IMR-90 (cell line): ENCODE measurements at regions not wholly inside any gene's neighbourhood (a gene's known extent, or its start where the extent isn't known, plus 50 kb on each side); places are given as distances from the start of the nearest gene placed in this dataset.

Source experiments
- ATAC-seq: fragments of 200-7000 bp; cut with Tn5 transposase; 2 replicates; pipeline ENCODE4 v1.9.1; 2020; ENCODE audit warnings: low read depth, mild to moderate bottlenecking, moderate library complexity
- BruUV-seq: library from RNA; stranded (reverse); fragments of 400-500 nt; replicated peaks from 2 replicates; lab custom pipeline; 2021; lab: Mats Ljungman, UMichigan
- CTCF ChIA-PET: fragments of 300-600 bp; formaldehyde crosslinking; extraction: SDS; loops from one replicate; lab custom pipeline; 2021; ENCODE audit warnings: antibody characterized with exemption; lab: Yijun Ruan, JAX
- POLR2A ChIA-PET: fragments of 300-600 bp; sonication (Branson Sonifier 250); formaldehyde crosslinking; loops from one replicate; lab custom pipeline; 2022; ENCODE audit warnings: antibody characterized with exemption; ENCODE audit not compliant: unreplicated experiment; lab: Charles Lee
- DNase-seq: peaks from one replicate; pipeline ENCODE4 v3.0.0; 2013
- H2AFZ ChIP-seq: replicated peaks from 2 replicates; pipeline ENCODE3; 2013; ENCODE audit warnings: low read length, mild to moderate bottlenecking; ENCODE audit not compliant: poor library complexity
- H2AK5ac ChIP-seq: 2 replicates; pipeline ENCODE4 v1.6.1; 2013; ENCODE audit warnings: low read depth, low read length, inconsistent platforms
- H2AK9ac ChIP-seq: replicated peaks from 2 replicates; pipeline ENCODE3; 2013; ENCODE audit warnings: mild to moderate bottlenecking, low read depth, low read length, moderate library complexity; ENCODE audit not compliant: poor library complexity
- H2BK120ac ChIP-seq: 2 replicates; pipeline ENCODE4 v1.6.1; 2013; ENCODE audit warnings: low read depth, low read length, inconsistent platforms
- H2BK15ac ChIP-seq: 3 replicates; pipeline ENCODE4 v1.6.1; 2013; ENCODE audit warnings: low read depth, low read length, inconsistent platforms
- H2BK20ac ChIP-seq: 2 replicates; pipeline ENCODE4 v1.6.1; 2013; ENCODE audit warnings: low read depth, mild to moderate bottlenecking, inconsistent platforms, low read length, moderate library complexity
- H2BK5ac ChIP-seq: 2 replicates; pipeline ENCODE4 v1.6.1; 2013; ENCODE audit warnings: mild to moderate bottlenecking, low read depth, low read length, inconsistent platforms; ENCODE audit not compliant: poor library complexity, severe bottlenecking
- H3K14ac ChIP-seq: replicated peaks from 2 replicates; pipeline ENCODE4 v1.6.1; 2013; ENCODE audit warnings: low read depth, low read length, inconsistent platforms
- H3K18ac ChIP-seq: 2 replicates; pipeline ENCODE4 v1.6.1; 2013; ENCODE audit warnings: low read depth, low read length, control low read depth
- H3K23ac ChIP-seq: 2 replicates; pipeline ENCODE4 v1.6.1; 2013; ENCODE audit warnings: low read depth, low read length, inconsistent platforms
- H3K27ac ChIP-seq: 2 replicates; pipeline ENCODE4 v1.5.1; 2013; ENCODE audit warnings: mild to moderate bottlenecking, control low read depth, low read length; ENCODE audit not compliant: insufficient read depth
- H3K27me3 ChIP-seq: 2 replicates; pipeline ENCODE4 v1.6.1; 2013; ENCODE audit warnings: low read length; ENCODE audit not compliant: control insufficient read depth, insufficient read depth
- H3K36me3 ChIP-seq: 2 replicates; pipeline ENCODE4 v1.6.1; 2013; ENCODE audit warnings: low read length, mixed read lengths; ENCODE audit not compliant: control insufficient read depth, insufficient read depth
- H3K4ac ChIP-seq: 2 replicates; pipeline ENCODE4 v1.6.1; 2013; ENCODE audit warnings: low read depth, low read length, inconsistent platforms
- H3K4me1 ChIP-seq: 2 replicates; pipeline ENCODE4 v1.6.1; 2013; ENCODE audit warnings: low read length, mixed read lengths; ENCODE audit not compliant: control insufficient read depth, insufficient read depth
- H3K4me2 ChIP-seq: 2 replicates; pipeline ENCODE4 v1.6.1; 2013; ENCODE audit warnings: low read depth, mild to moderate bottlenecking, control low read depth, low read length, moderate library complexity
- H3K4me3 ChIP-seq: 2 replicates; pipeline ENCODE4 v1.5.1; 2013; ENCODE audit warnings: low read depth, mild to moderate bottlenecking, control low read depth, low read length, moderate library complexity; ENCODE audit not compliant: insufficient read depth
- H3K56ac ChIP-seq: 2 replicates; pipeline ENCODE4 v1.6.1; 2013; ENCODE audit warnings: low read length, inconsistent platforms; ENCODE audit not compliant: insufficient read depth; ENCODE audit errors: extremely low read depth
- H3K79me1 ChIP-seq, 2 experiments: 2 replicates each; pipeline ENCODE4 v1.6.1; 2013; ENCODE audit warnings: low read length in 2 of 2, inconsistent platforms in 1 of 2, low read depth in 1 of 2
- H3K9ac ChIP-seq: 2 replicates; pipeline ENCODE4 v1.6.1; 2013; ENCODE audit warnings: low read depth, low read length, control low read depth
- H3K9me1 ChIP-seq: 2 replicates; pipeline ENCODE4 v1.6.1; 2013; ENCODE audit warnings: low read length, inconsistent platforms; ENCODE audit not compliant: insufficient read depth
- H3K9me3 ChIP-seq: 2 replicates; pipeline ENCODE4 v1.6.1; 2013; ENCODE audit warnings: low read length; ENCODE audit not compliant: control insufficient read depth, insufficient read depth
- H4K20me1 ChIP-seq: 2 replicates; pipeline ENCODE4 v1.6.1; 2013; ENCODE audit warnings: low read length, inconsistent platforms; ENCODE audit not compliant: insufficient read depth
- H4K5ac ChIP-seq: 2 replicates; pipeline ENCODE4 v1.6.1; 2013; ENCODE audit warnings: mild to moderate bottlenecking, low read depth, low read length, control low read depth
- H4K8ac ChIP-seq, 2 experiments: 2 replicates each; pipeline ENCODE4 v1.6.1; 2013; ENCODE audit warnings: low read depth in 2 of 2, low read length in 2 of 2, control low read depth in 1 of 2, inconsistent platforms in 1 of 2
- H4K91ac ChIP-seq: 2 replicates; pipeline ENCODE4 v1.6.1; 2013; ENCODE audit warnings: low read depth, low read length, inconsistent platforms; ENCODE audit not compliant: insufficient read depth
- MAFK ChIP-seq: IDR thresholded peaks from 2 replicates; pipeline ENCODE4 v1.6.1; 2012; ENCODE audit warnings: low read depth, low read length, improper control_type of control experiment
- WGBS, 2 experiments: methylation state at CpG; one replicate each; pipeline versions ENCODE4 v1.1.5 to v1.1.7; 2013; ENCODE audit warnings: missing lambda C conversion rate in 2 of 2; ENCODE audit not compliant: insufficient read length in 1 of 2; ENCODE audit errors: extremely low coverage in 2 of 2; 5-methylcytosine and 5-hydroxymethylcytosine counted together
- dilution Hi-C: fragments of 300-500 bp; cut with HindIII; formaldehyde crosslinking; loops from one replicate; pipeline ENCODE4 v1.14.3; 2018; ENCODE audit warnings: low sequenced_read_pairs; ENCODE audit not compliant: unreplicated experiment
- in situ Hi-C: fragments of 300-500 bp; cut with MboI; formaldehyde crosslinking; loops from 3 replicates; pipeline ENCODE4 v1.14.3; 2019; ENCODE audit warnings: low sequenced_read_pairs, inconsistent platforms, mixed read lengths
- intact Hi-C: fragments of 100-400 bp; cut with micrococcal nuclease; formaldehyde crosslinking; loops from 2 replicates; pipeline ENCODE4 v1.10.0; 2022

DNA sequence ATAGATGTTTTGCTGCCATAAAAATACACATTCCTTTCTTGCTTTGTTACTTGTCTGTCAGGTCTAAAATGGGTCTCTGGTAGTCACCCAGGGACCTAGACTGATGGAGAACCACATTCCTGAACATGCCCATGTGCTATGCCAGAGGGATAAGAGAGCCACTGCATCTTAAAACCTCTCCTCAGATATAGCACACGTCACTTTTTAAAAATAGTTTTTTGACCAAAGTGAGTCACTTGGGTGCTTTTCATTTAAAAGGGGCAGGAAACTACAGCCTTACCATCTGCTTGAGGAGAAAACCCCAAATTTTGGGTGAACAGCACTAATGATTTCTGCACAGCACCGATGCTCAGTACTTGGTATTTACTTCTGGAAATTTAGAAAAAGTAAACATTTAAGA is 197.8 kb downstream of the OGFRL1 start:
- no peak overlapping the region; the same call in 1 of the 2 replicates for H3K18ac ChIP-seq
- H4K91ac ChIP-seq = no peak overlapping the region; the same call in 1 of the 2 replicates
- no peak overlapping the region for H3K9ac ChIP-seq
- peak overlapping the region in 1 of 2 experiments; percentile 41; a peak in 1 of 4 replicates for H4K8ac ChIP-seq
- intact Hi-C loops = no loop called here
- no peak overlapping the region for H4K5ac ChIP-seq
- no peaks in the 10 kb centered on the region for H3K27me3 ChIP-seq
- H3K36me3 ChIP-seq = no peaks in the 10 kb centered on the region
- ChIA-PET POLR2A (no interaction called here), CTCF (no interaction called here)
- no peak overlapping the region for H3K56ac ChIP-seq
- no TSS peak for BruUV-seq
- no peak for ATAC-seq
- no peak overlapping the region for H3K23ac ChIP-seq
- H3K27ac ChIP-seq = no peak overlapping the region
- WGBS, 2 experiments = no CpG with 5 or more reads among the region's 2 CpGs
- peak overlapping the region; percentile 74; the same call in 1 of the 2 replicates for H2AK5ac ChIP-seq
- H3K9me1 ChIP-seq = peaks cover 3% of the 10 kb centered on the region
- no peaks in the 10 kb centered on the region for H3K9me3 ChIP-seq
- H2BK5ac ChIP-seq = no peak overlapping the region
- H3K4me3 ChIP-seq = no peak overlapping the region
- TF ChIP-seq MAFK = no peak
- in situ Hi-C loops = no loop called here
- peak overlapping the region; percentile 66; the same call in 1 of the 3 replicates for H2BK15ac ChIP-seq
- no peak overlapping the region for H2AFZ ChIP-seq
- peak overlapping the region; percentile 31 for H3K14ac ChIP-seq
- H3K4me2 ChIP-seq = no peak overlapping the region
- no peaks in the 10 kb centered on the region for H3K79me1 ChIP-seq
- H3K4me1 ChIP-seq = peaks cover 7% of the 10 kb centered on the region
- DNase-seq = peak; percentile 53
- dilution Hi-C loops = no loop called here
- H3K4ac ChIP-seq = peak overlapping the region; percentile 61; the same call in 1 of the 2 replicates
- peak overlapping the region; percentile 14 for H2BK20ac ChIP-seq
- H4K20me1 ChIP-seq = no peaks in the 10 kb centered on the region
- peak overlapping the region; percentile 75; the same call in 1 of the 2 replicates for H2BK120ac ChIP-seq
- H2AK9ac ChIP-seq = no peak overlapping the region
